ENCODE measurements at regions not wholly inside any gene's neighbourhood (a gene's known extent, or its start where the extent isn't known, plus 50 kb on each side); places are given as distances from the start of the nearest gene placed in this dataset.

GRCh38 chr5:28397502-28397941 is 1359.1 kb upstream of the CDH9 start:
- Histone ChIP-seq H2AK5ac (ENCODE audit: insufficient read length, low read length) (no peak overlapping the region), H2BK20ac (ENCODE audit: low read depth, low read length, poor library complexity, severe bottlenecking) (no peak overlapping the region), H3K9me3 (ENCODE audit: control insufficient read depth, low read depth, low read length) (no peaks in the 10 kb centered on the region), H3K14ac (ENCODE audit: insufficient read depth, low read length) (no peak overlapping the region), H4K20me1 (ENCODE audit: control insufficient read depth, insufficient read depth, insufficient read length) (no peaks in the 10 kb centered on the region), H4K5ac (ENCODE audit: insufficient read length, low read depth, low read length) (no peak overlapping the region), H3K27ac (ENCODE audit: insufficient read length, low read depth, low read length) (no peak overlapping the region), H3K4me2 (ENCODE audit: insufficient read depth, insufficient read length, low read length) (no peak overlapping the region), H3K4me1 (ENCODE audit: insufficient read depth, low read length) (no peaks in the 10 kb centered on the region; the same call in 1 of the 2 replicates), H3T11ph (ENCODE audit: low read length) (no peak overlapping the region), H3K4ac (ENCODE audit: low read depth, low read length) (no peak overlapping the region), H3K79me2 (ENCODE audit: insufficient read depth, low read length) (no peaks in the 10 kb centered on the region), H3K79me1 (ENCODE audit: insufficient read depth, low read depth, low read length, poor library complexity, severe bottlenecking) (no peaks in the 10 kb centered on the region), H2AFZ (ENCODE audit: low read length) (no peak overlapping the region), H4K8ac (replicated peaks; ENCODE audit: insufficient read length, low read depth, low read length) (no peak overlapping the region), H3K9ac (ENCODE audit: extremely low read depth, insufficient read length, low read length) (no peak overlapping the region), H2BK120ac (ENCODE audit: low read depth, low read length, poor library complexity, severe bottlenecking) (no peak overlapping the region), H3K27me3 (ENCODE audit: insufficient read depth, low read length) (no peaks in the 10 kb centered on the region), H2BK15ac (ENCODE audit: low read depth, low read length) (no peak overlapping the region), H4K91ac (ENCODE audit: insufficient read length, low read depth, low read length) (no peak overlapping the region), H3K18ac (ENCODE audit: insufficient read length, low read depth, low read length) (no peak overlapping the region), H2BK5ac (ENCODE audit: insufficient read length, low read length) (no peak overlapping the region), H3K23me2 (ENCODE audit: insufficient read length, low read depth, low read length, poor library complexity, severe bottlenecking) (no peaks in the 10 kb centered on the region), H3K56ac (ENCODE audit: insufficient read length, low read depth, low read length) (no peak overlapping the region), H2BK12ac (ENCODE audit: insufficient read length, low read depth, low read length) (no peak overlapping the region), H3K23ac (ENCODE audit: insufficient read length, low read depth, low read length) (no peak overlapping the region)
- Mint-ChIP-seq H3K9me3 (peaks cover 3 to 4% of the 10 kb centered on the region in 2 experiments; a peak in 3 of 5 replicates), H3K27me3 (ENCODE audit: low read depth) (no peaks in the 10 kb centered on the region), H3K27ac (peak overlapping the region in 2 of 3 experiments; percentile 47 to 75; a peak in 5 of 7 replicates), H3K4me3 (no peak overlapping the region), H3K4me1 (peaks cover 10 to 19% of the 10 kb centered on the region in 2 experiments), H3K36me3 (ENCODE audit: insufficient read depth in 1 of 3, low read depth in 3 of 3) (peaks cover 3 to 5% (median 4%) of the 10 kb centered on the region in 3 experiments; a peak in 5 of 7 replicates)
- no peak for DNase-seq
- WGBS (ENCODE audit: extremely low coverage, insufficient read length, low lambda C conversion rate) = no CpG with 5 or more reads among the region's 4 CpGs
- TF ChIP-seq, protein P1, sequence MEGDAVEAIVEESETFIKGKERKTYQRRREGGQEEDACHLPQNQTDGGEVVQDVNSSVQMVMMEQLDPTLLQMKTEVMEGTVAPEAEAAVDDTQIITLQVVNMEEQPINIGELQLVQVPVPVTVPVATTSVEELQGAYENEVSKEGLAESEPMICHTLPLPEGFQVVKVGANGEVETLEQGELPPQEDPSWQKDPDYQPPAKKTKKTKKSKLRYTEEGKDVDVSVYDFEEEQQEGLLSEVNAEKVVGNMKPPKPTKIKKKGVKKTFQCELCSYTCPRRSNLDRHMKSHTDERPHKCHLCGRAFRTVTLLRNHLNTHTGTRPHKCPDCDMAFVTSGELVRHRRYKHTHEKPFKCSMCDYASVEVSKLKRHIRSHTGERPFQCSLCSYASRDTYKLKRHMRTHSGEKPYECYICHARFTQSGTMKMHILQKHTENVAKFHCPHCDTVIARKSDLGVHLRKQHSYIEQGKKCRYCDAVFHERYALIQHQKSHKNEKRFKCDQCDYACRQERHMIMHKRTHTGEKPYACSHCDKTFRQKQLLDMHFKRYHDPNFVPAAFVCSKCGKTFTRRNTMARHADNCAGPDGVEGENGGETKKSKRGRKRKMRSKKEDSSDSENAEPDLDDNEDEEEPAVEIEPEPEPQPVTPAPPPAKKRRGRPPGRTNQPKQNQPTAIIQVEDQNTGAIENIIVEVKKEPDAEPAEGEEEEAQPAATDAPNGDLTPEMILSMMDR (conservative IDR thresholded peaks at IDR 0.05) = no peak

All from H9 (cell line).